C1 segment of cervical spinal cord (tissue), 14 donors: ENCODE measurements at regions not wholly inside any gene's neighbourhood (a gene's known extent, or its start where the extent isn't known, plus 50 kb on each side); places are given as distances from the start of the nearest gene placed in this dataset.

Experiments used
- DNase-seq, 14 donors: peaks; one replicate each; lab custom pipeline; 2025; lab: John Stamatoyannopoulos, UW

- no peak for DNase-seq
These were observed 177.4 kb upstream of the HS3ST1 start for GRCh38 chr4:11606078-11606477.

GRCh38 chr4:11605597-11605996, 176.9 kb upstream of the HS3ST1 start:
- no peak for DNase-seq

- no peak for DNase-seq
These were observed 176.1 kb upstream of the HS3ST1 start for GRCh38 chr4:11604821-11605220.

GRCh38 chr4:11603591-11604194, 175.0 kb upstream of the HS3ST1 start:
- no peak for DNase-seq

- no peak for DNase-seq
These were observed 174.1 kb upstream of the HS3ST1 start for GRCh38 chr4:11602606-11603340.

- no peak for DNase-seq
These were observed 170.4 kb upstream of the HS3ST1 start for GRCh38 chr4:11599064-11599463.

GRCh38 chr4:11598591-11598990, 169.9 kb upstream of the HS3ST1 start:
- no peak for DNase-seq

- no peak for DNase-seq
These were observed 168.8 kb upstream of the HS3ST1 start for GRCh38 chr4:11597506-11597905.

- no peak for DNase-seq
These were observed 168.3 kb upstream of the HS3ST1 start for GRCh38 chr4:11596989-11597388.

- no peak for DNase-seq
These were observed 165.0 kb upstream of the HS3ST1 start for GRCh38 chr4:11593576-11594116.

GRCh38 chr4:11592276-11592675, 163.6 kb upstream of the HS3ST1 start:
- DNase-seq, result peak in 1 of 14 donors; percentile 5

- DNase-seq, result no peak
These were observed 161.4 kb upstream of the HS3ST1 start for GRCh38 chr4:11590132-11590531.

GRCh38 chr4:11589676-11590075, 161.0 kb upstream of the HS3ST1 start:
- no peak for DNase-seq

- no peak for DNase-seq
These were observed 159.1 kb upstream of the HS3ST1 start for GRCh38 chr4:11587797-11588196.

GRCh38 chr4:11585506-11585905, 156.8 kb upstream of the HS3ST1 start:
- no peak for DNase-seq

- no peak for DNase-seq
These were observed 139.8 kb upstream of the HS3ST1 start for GRCh38 chr4:11568511-11568910.

- no peak for DNase-seq
These were observed 137.8 kb upstream of the HS3ST1 start for GRCh38 chr4:11566444-11567022.

GRCh38 chr4:11565899-11566298, 137.2 kb upstream of the HS3ST1 start:
- DNase-seq, result no peak

GRCh38 chr4:11565213-11565612, 136.5 kb upstream of the HS3ST1 start:
- DNase-seq, result no peak

- no peak for DNase-seq
These were observed 135.3 kb upstream of the HS3ST1 start for GRCh38 chr4:11564021-11564420.

- DNase-seq, result no peak
These were observed 120.8 kb upstream of the HS3ST1 start for GRCh38 chr4:11549525-11549924.

GRCh38 chr4:11548597-11549082, 119.9 kb upstream of the HS3ST1 start:
- DNase-seq, result no peak
